PC-3 (cell line): ENCODE measurements at regions not wholly inside any gene's neighbourhood (a gene's known extent, or its start where the extent isn't known, plus 50 kb on each side); places are given as distances from the start of the nearest gene placed in this dataset.

Source experiments
- ATAC-seq: fragments of 200-7000 bp; cut with Tn5 transposase; 2 replicates; pipeline ENCODE4 v1.9.1; 2020; ENCODE audit warnings: mild to moderate bottlenecking, moderate library complexity
- BruUV-seq: library from RNA; stranded (reverse); fragments of 400-500 nt; replicated peaks from 2 replicates; lab custom pipeline; 2021; lab: Mats Ljungman, UMichigan
- CTCF ChIA-PET: fragments of 300-600 bp; sonication (Branson Sonifier 250); formaldehyde crosslinking; loops from one replicate; lab custom pipeline; 2022; ENCODE audit warnings: antibody characterized with exemption; lab: Charles Lee
- POLR2A ChIA-PET: fragments of 300-600 bp; sonication (Branson Sonifier 250); formaldehyde crosslinking; loops from one replicate; lab custom pipeline; 2022; ENCODE audit warnings: antibody characterized with exemption; ENCODE audit not compliant: unreplicated experiment; lab: Charles Lee
- DNase-seq: peaks from one replicate; pipeline ENCODE4 v3.0.0-alpha.2; 2015
- H2AFZ ChIP-seq: fragments of 300-600 bp; sonication (generic); 2 replicates; pipeline ENCODE4 v1.6.0; 2016; ENCODE audit warnings: antibody characterized with exemption, low read length
- H3F3A ChIP-seq: fragments of 300-600 bp; sonication (generic); one replicate; pipeline ENCODE4 v1.6.0; 2017; ENCODE audit warnings: antibody characterized with exemption, low read length, control low read depth, mild to moderate bottlenecking; ENCODE audit not compliant: unreplicated experiment
- H3K27ac ChIP-seq: fragments of 300-600 bp; sonication (generic); 2 replicates; pipeline ENCODE4 v1.5.1; 2016; ENCODE audit warnings: mild to moderate bottlenecking, low read length
- H3K27me3 ChIP-seq: fragments of 300-600 bp; sonication (generic); 2 replicates; pipeline ENCODE4 v1.6.1; 2016; ENCODE audit warnings: low read length, mixed read lengths
- H3K36me3 ChIP-seq: fragments of 300-600 bp; sonication (generic); 2 replicates; pipeline ENCODE4 v1.6.1; 2016; ENCODE audit warnings: low read depth, mixed run types, low read length, mixed read lengths
- H3K4me1 ChIP-seq: fragments of 300-600 bp; sonication (generic); 2 replicates; pipeline ENCODE4 v1.5.1; 2016; ENCODE audit warnings: low read length; ENCODE audit not compliant: insufficient read depth
- H3K4me2 ChIP-seq: fragments of 300-600 bp; sonication (generic); 2 replicates; pipeline ENCODE4 v1.6.0; 2016; ENCODE audit warnings: low read length
- H3K4me3 ChIP-seq: fragments of 300-600 bp; sonication (generic); 2 replicates; pipeline ENCODE4 v1.5.1; 2016; ENCODE audit warnings: mild to moderate bottlenecking, low read length, mixed read lengths
- H3K79me2 ChIP-seq: fragments of 300-600 bp; sonication (generic); 2 replicates; pipeline ENCODE4 v1.6.1; 2017; ENCODE audit warnings: low read length, mixed read lengths
- H3K9ac ChIP-seq: fragments of 300-600 bp; sonication (generic); 2 replicates; pipeline ENCODE4 v1.6.0; 2016; ENCODE audit warnings: mild to moderate bottlenecking, low read length
- H3K9me2 ChIP-seq: fragments of 300-600 bp; sonication (generic); replicated peaks from 2 replicates; pipeline ENCODE4 v1.6.1; 2016; ENCODE audit warnings: mixed run types, low read length, mixed read lengths
- H3K9me3 ChIP-seq: fragments of 300-600 bp; sonication (generic); 2 replicates; pipeline ENCODE4 v1.6.1; 2016; ENCODE audit warnings: low read length, mixed read lengths
- H4K20me1 ChIP-seq: fragments of 300-600 bp; sonication (generic); 2 replicates; pipeline ENCODE4 v1.6.1; 2016; ENCODE audit warnings: low read length, mixed read lengths
- EZH2 ChIP-seq: fragments of 300-600 bp; sonication (generic); IDR thresholded peaks from one replicate; pipeline ENCODE4 v1.6.1; 2017; ENCODE audit warnings: antibody characterized with exemption, mild to moderate bottlenecking, low read length; ENCODE audit not compliant: unreplicated experiment
- EZH2phosphoT487 ChIP-seq: fragments of 300-600 bp; sonication (generic); IDR thresholded peaks from 2 replicates; pipeline ENCODE4 v1.6.1; 2018; ENCODE audit warnings: mild to moderate bottlenecking, antibody characterized with exemption, low read length, borderline replicate concordance
- intact Hi-C: fragments of 100-400 bp; cut with micrococcal nuclease; formaldehyde crosslinking; loops from 2 replicates; pipeline ENCODE4 v1.9.0; 2023
- TF ChIP-seq, protein P1 (sequence below): fragments of 300-600 bp; sonication (generic); conservative IDR thresholded peaks from 2 replicates; pipeline ENCODE4 v1.5.1; 2017; ENCODE audit warnings: antibody characterized with exemption, low read depth, mild to moderate bottlenecking, low read length

DNA sequence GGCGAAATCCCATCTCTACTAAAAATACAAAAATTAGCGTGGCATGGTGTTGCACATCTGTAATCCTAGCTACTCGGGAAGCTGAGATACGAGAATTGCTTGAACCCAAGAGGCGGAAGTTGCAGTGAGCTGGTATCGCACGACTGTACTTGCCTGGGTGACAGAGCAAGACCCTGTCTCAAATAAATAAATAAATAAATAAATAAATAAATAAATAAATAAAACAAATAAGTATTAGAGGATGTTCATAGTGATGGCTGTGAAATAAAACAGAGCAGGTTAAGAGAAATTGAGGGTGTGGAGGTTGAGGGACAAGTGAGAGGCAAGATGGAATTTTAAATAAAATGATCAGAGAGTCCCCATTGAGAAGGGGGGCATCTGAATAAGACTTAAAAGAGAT is 124.7 kb upstream of the DST start:
- no peak overlapping the region for H2AFZ ChIP-seq
- H3K36me3 ChIP-seq: no peaks in the 10 kb centered on the region
- TF ChIP-seq EZH2 (no peak), EZH2phosphoT487 (no peak)
- TF ChIP-seq, protein P1, sequence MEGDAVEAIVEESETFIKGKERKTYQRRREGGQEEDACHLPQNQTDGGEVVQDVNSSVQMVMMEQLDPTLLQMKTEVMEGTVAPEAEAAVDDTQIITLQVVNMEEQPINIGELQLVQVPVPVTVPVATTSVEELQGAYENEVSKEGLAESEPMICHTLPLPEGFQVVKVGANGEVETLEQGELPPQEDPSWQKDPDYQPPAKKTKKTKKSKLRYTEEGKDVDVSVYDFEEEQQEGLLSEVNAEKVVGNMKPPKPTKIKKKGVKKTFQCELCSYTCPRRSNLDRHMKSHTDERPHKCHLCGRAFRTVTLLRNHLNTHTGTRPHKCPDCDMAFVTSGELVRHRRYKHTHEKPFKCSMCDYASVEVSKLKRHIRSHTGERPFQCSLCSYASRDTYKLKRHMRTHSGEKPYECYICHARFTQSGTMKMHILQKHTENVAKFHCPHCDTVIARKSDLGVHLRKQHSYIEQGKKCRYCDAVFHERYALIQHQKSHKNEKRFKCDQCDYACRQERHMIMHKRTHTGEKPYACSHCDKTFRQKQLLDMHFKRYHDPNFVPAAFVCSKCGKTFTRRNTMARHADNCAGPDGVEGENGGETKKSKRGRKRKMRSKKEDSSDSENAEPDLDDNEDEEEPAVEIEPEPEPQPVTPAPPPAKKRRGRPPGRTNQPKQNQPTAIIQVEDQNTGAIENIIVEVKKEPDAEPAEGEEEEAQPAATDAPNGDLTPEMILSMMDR: no peak
- CTCF ChIA-PET: interaction anchor here (1.0 to 1.1 kb wide), 3 partner anchors 77 to 85 kb away, joined by 3 to 7 read pairs (median 5); no protein-coding TSS in a partner anchor
- ATAC-seq (no peak), DNase-seq (no peak)
- POLR2A ChIA-PET: interaction anchor here (0.7 to 1.2 kb wide), 2 partner anchors 72 to 77 kb away, joined by 3 to 4 read pairs; no protein-coding TSS in a partner anchor
- H3K4me3 ChIP-seq: no peak overlapping the region
- no peaks in the 10 kb centered on the region for H3K9me3 ChIP-seq
- H3K4me2 ChIP-seq: no peak overlapping the region
- intact Hi-C loops: no loop called here
- H3K9ac ChIP-seq: no peak overlapping the region
- H4K20me1 ChIP-seq: no peaks in the 10 kb centered on the region
- no peak overlapping the region for H3K27ac ChIP-seq
- H3K4me1 ChIP-seq: peaks cover 34% of the 10 kb centered on the region
- H3K9me2 ChIP-seq: no peaks in the 10 kb centered on the region
- BruUV-seq: no TSS peak
- no peaks in the 10 kb centered on the region for H3K27me3 ChIP-seq
- peaks cover 49% of the 10 kb centered on the region for H3K79me2 ChIP-seq
- no peaks in the 10 kb centered on the region for H3F3A ChIP-seq

DNA sequence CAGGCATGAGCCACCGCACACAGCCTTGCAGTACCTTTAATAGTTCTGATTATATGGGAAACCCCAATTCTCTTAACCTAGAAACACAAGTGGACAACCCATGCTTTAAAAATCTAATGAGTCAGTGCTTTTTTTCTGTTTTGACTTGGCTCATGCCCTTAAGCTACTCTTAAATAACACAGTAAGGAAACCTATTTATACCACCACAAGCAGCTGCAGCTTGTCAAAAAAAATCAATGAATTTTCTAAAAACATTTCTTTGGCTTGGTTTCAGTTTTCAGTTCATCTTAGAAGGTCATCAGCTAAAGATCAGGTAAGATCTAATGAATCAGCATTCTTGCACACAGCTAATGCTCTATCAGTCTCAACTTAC is 124.1 kb upstream of the DST start:
- Histone ChIP-seq H3F3A (no peaks in the 10 kb centered on the region), H3K4me2 (peak overlapping the region; percentile 19; the same call in 1 of the 2 replicates), H3K27me3 (no peaks in the 10 kb centered on the region), H3K79me2 (peaks cover 49% of the 10 kb centered on the region), H4K20me1 (no peaks in the 10 kb centered on the region), H3K4me3 (no peak overlapping the region), H3K36me3 (no peaks in the 10 kb centered on the region), H3K9me3 (no peaks in the 10 kb centered on the region), H3K27ac (no peak overlapping the region), H3K9ac (no peak overlapping the region), H3K9me2 (no peaks in the 10 kb centered on the region), H3K4me1 (peaks cover 31% of the 10 kb centered on the region), H2AFZ (no peak overlapping the region)
- intact Hi-C loops: no loop called here
- POLR2A ChIA-PET: interaction anchor here (0.7 kb wide), 1 partner anchor 73 kb away, joined by 4 read pairs; no protein-coding TSS in a partner anchor
- peak; percentile 72 for DNase-seq
- TF ChIP-seq EZH2phosphoT487: no peak
- no peak for TF ChIP-seq EZH2
- TF ChIP-seq, protein P1: no peak
- CTCF ChIA-PET: interaction anchor here (1.0 to 1.1 kb wide), 3 partner anchors 77 to 86 kb away, joined by 3 to 7 read pairs (median 5); no protein-coding TSS in a partner anchor
- BruUV-seq: no TSS peak
- ATAC-seq: peak; percentile 55

DNA sequence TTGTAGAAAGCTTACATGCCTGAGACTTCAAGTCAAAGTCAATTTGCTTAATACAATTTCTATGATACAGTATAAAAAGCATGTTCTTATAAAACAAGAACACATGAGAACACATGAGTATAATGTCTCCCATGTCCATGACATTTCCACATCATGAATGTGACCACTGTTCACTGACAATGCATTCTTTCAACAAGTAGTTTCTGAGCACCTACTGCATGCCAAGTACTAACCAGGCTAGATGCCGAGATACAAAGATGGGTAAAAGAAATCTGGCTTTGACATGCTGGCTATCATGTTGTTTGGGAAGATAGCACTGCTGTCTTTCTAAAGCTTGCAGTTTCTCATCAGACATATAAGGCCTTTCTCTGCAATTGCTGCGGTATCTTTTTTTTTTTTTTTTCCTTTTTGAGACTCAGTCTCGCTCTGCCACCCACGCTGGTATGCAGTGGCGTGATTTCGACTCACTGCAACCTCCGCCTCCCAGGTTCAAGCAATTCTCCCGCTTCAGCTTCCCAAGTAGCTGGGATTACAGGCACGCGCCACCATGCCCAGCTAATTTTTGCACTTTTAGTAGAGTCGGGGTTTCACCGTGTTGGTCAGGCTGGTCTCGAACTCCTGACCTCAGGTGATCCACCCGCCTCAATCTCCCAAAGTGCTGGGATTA is 123.6 kb upstream of the DST start:
- intact Hi-C loops: no loop called here
- Histone ChIP-seq H4K20me1 (no peaks in the 10 kb centered on the region), H3K27ac (no peak overlapping the region), H3K27me3 (no peaks in the 10 kb centered on the region), H3K4me1 (peaks cover 26% of the 10 kb centered on the region), H3K36me3 (no peaks in the 10 kb centered on the region), H3K79me2 (peaks cover 51% of the 10 kb centered on the region), H3K4me3 (no peak overlapping the region), H3K4me2 (no peak overlapping the region; the same call in 1 of the 2 replicates), H3F3A (no peaks in the 10 kb centered on the region), H3K9ac (no peak overlapping the region), H3K9me2 (no peaks in the 10 kb centered on the region), H2AFZ (no peak overlapping the region), H3K9me3 (no peaks in the 10 kb centered on the region)
- ChIA-PET CTCF (interaction anchor here (1.0 to 1.1 kb wide), 3 partner anchors 78 to 86 kb away, joined by 3 to 7 read pairs (median 5); no protein-coding TSS in a partner anchor), POLR2A (no interaction called here)
- TF ChIP-seq EZH2 (no peak), EZH2phosphoT487 (no peak)
- TF ChIP-seq, protein P1: no peak
- ATAC-seq: no peak
- BruUV-seq: no TSS peak
- no peak for DNase-seq
